ENCODE measurements at regions not wholly inside any gene's neighbourhood (a gene's known extent, or its start where the extent isn't known, plus 50 kb on each side); places are given as distances from the start of the nearest gene placed in this dataset.
"Not testable (repeated sequence)": the region's sequence is repeated elsewhere in the genome, so short reads cannot be mapped to it uniquely, and the experiment has no call there.

- DNase-seq, result no peak
- intact Hi-C loops (cut with DNase I), result no loop called here
Observed at GRCh38 chr3:154904328-154904727, 175.8 kb upstream of the MME start.

DNA sequence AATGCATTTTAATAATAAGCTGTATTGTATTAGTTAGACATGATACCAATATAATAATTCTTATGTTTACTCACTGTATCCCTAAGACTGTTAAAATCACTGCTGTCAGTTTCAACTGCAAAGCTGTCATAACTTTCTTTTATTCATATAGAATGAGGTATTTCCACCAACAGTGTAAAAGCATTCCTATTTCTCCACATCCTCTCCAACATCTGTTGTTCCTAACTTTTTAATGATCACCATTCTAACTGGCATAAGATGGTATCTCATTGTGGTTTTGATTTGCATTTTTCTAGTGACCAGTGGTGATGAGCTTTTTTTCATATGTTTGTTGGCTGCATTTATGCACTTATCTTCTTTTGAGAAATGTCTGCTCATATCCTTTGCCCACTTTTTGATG, 177.6 kb upstream of the MME start:
- intact Hi-C loops (cut with DNase I); DNase-seq: not testable (repeated sequence)

DNA sequence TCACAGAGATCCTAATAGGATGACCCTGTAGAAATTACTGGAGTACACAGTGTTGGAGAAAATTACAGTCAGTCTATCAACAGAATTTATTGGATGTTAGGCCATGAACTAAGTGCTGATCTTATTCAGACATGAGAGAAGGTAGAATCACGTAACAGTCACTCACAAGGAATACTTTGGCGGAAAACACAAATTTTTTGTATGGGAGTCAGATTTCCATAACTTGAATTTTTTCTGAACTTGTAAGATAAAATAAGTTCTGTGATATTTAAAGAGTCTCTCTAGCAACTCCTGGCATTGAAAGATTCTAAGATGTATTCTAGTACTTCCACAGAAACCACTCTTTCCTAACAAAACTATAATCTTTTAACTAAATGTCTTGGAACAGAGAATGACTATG, 178.8 kb upstream of the MME start:
- intact Hi-C loops (cut with DNase I), result no loop called here
- no peak for DNase-seq

GRCh38 chr3:154900816-154901215, 179.3 kb upstream of the MME start:
- no peak for DNase-seq
- intact Hi-C loops (cut with DNase I), result no loop called here

GRCh38 chr3:154898916-154899315, 181.2 kb upstream of the MME start:
- intact Hi-C loops (cut with DNase I), result no loop called here
- no peak for DNase-seq

DNA sequence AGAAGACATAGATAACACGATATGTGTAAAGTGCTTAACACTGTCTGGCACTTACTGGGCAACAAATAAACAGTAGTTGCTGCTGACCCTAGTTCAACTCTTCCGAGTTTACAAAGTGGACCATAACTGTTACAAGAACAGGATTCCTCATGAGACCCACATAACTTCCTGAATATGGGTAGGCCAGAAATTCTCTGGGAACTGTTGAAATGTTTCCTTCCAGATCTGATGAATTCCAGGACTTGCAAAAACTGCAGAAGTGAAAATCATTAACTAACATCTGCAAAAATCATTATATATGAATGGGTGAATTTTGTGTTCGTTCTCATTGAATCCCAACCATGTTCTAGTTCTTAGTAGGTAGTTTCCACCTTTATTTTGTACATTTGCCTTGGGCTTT, 181.7 kb upstream of the MME start:
- intact Hi-C loops (cut with DNase I), result no loop called here
- no peak for DNase-seq

- intact Hi-C loops (cut with DNase I), result no loop called here
- no peak for DNase-seq
Observed at GRCh38 chr3:154893813-154894212, 186.3 kb upstream of the MME start.

- peak in 3 of 10 donors; percentile 57 to 76 (median 73) for DNase-seq
- intact Hi-C loops (cut with DNase I), result no loop called here
Observed at GRCh38 chr3:154889227-154889634, 190.9 kb upstream of the MME start.

- intact Hi-C loops (cut with DNase I), result no loop called here
- no peak for DNase-seq
Observed at GRCh38 chr3:154887869-154888268, 192.2 kb upstream of the MME start.

GRCh38 chr3:154886437-154886836, 193.7 kb upstream of the MME start:
- no peak for DNase-seq
- intact Hi-C loops (cut with DNase I), result no loop called here

- DNase-seq, result no peak
- intact Hi-C loops (cut with DNase I), result no loop called here
Observed at GRCh38 chr3:154885418-154885817, 194.7 kb upstream of the MME start.

DNA sequence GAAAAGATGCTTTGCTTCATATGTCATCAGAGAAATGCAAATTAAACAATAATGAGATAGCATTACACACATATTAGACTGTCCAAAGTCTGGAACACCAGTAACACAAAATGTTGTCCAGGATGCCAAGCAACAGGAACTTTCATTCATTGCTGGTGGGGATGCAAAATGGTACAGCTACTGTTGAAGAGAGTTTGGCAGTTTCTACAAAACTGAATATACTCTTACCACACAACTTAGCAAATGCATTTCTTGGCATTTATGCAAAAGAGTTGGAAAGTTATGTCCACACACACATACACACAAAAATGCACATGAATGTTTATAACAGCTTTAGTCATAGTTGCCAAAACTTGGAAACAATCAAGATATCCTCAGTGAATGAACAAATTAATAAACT, 195.2 kb upstream of the MME start:
- no peak for DNase-seq
- intact Hi-C loops (cut with DNase I), result no loop called here

DNA sequence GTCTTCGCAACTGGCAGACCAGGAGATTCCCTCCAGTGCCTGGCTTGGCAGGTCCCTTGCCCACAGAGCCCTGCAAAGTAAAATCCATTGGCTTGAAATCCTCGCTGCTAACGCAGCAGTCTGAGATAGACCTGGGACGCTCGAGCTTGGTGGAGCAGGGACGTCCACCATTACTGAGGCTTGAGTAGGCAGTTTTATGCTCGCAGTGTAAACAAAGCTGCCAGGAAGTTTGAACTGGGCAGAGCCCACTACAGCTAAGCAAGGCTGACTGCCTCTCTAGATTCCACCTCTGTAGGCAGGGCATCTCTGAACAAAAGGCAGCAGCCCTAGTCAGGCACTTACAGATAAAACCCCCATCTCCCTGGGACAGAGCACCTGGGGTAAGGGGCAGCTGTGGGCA, 205.0 kb upstream of the MME start:
- intact Hi-C loops (cut with DNase I), result no loop called here
- DNase-seq, result no peak

DNA sequence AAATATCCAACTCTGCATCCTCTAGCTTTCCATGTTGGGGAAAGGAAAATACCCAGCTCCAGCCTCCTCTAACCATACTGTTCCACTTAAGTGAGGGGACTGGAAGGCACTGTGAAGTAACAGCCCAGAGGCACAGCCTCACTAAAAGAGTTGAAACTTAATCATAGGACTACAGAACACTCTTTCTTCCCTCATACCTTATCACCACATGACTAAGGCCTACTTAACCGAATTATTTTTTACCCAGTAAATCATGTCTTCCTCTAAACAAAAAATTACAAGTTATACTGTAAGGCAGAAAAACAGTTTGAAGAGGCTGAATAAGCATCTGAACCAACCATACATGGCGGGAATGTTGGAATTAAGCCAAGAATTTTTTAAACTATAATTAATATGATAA, 207.4 kb upstream of the MME start:
- DNase-seq, result no peak
- intact Hi-C loops (cut with DNase I), result no loop called here

GRCh38 chr3:154872074-154872473, 208.0 kb upstream of the MME start:
- DNase-seq, result no peak
- intact Hi-C loops (cut with DNase I), result no loop called here

DNA sequence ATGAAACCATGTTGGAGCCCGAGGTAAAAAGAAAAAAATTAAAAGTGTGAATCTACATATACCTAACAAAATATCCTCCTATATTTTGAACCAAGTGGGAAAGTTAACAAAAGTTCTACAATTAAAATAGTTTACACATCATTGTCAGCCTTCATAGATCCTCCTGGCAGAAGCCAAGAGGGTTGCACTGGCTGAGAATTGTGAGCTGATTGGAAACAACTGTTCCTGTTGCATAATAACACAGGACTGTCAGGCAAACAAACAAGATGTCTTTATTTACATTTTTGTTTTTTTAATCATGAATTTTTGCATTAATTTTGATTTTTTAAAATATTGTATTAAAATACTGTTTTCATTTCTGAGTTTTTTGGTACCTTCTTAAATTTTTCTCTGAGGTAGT, 215.2 kb upstream of the MME start:
- DNase-seq, result no peak

GRCh38 chr3:154862265-154862664, 217.9 kb upstream of the MME start:
- DNase-seq, result no peak
- intact Hi-C loops (cut with DNase I), result no loop called here

More for the DNA sequence above, 215.2 kb upstream of the MME start:
- intact Hi-C loops (cut with DNase I), result no loop called here

- DNase-seq; intact Hi-C loops (cut with DNase I): not testable (repeated sequence)
Observed at GRCh38 chr3:154852998-154853397, 227.1 kb upstream of the MME start.

DNA sequence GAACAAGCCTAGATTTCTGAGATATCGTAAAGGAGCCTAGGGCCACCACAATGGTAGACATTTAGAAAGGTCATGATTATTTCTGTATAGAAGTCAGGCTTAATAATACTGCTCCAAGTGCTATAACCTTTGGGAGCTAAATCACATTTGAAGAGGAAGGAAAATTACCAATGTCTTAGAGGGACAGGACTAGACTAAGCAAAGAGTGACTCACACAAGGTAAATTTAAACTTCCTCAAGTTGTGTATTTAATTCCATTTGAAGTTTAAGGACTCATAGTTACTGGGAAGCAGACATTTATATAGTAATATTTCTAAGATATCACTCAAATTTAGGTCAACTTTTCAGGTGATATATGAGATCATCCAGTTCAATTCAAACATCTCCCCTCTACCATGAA, 227.6 kb upstream of the MME start:
- DNase-seq, result no peak
- intact Hi-C loops (cut with DNase I), result no loop called here

DNA sequence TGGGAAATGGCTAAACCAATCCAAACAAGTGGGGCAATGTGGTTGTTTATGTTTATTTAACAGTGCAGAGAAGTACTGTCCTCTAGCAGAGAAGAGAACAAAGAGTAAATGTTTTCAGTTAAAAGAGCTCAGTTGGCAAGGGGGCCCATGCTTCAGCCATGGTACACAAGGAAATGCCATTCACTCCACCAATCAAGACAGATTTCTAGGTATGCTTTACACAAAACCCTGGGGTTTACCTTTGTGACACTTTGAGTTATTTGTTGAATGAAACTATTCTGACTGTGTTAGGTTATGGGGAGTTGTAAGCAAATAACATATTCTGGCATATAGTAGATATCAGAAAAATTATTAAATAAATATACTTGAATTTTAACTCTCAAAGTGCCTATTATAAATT, 228.5 kb upstream of the MME start:
- no peak for DNase-seq
- intact Hi-C loops (cut with DNase I), result no loop called here

- no peak for DNase-seq
- intact Hi-C loops (cut with DNase I), result no loop called here
Observed at GRCh38 chr3:154850921-154851320, 229.2 kb upstream of the MME start.

DNA sequence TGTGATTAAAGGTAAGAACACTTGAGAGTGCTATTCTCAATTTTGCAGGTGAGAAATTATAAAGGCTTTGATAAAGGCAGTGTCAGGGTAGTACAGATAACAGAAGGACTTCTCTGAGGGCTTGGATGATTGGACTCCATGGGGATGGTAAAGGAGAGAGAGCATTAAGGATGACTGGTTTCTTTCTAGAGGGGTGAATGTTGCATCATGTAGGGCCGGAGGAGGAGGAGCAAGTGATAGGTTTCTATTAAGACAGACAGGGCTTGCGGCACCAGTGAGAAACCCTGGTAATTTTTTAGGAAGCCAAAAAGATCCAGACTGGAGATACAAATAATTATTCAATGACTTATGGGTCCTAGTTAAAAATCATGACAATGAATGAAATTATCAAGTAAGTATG, 230.7 kb upstream of the MME start:
- DNase-seq, result no peak
- intact Hi-C loops (cut with DNase I), result no loop called here

DNA sequence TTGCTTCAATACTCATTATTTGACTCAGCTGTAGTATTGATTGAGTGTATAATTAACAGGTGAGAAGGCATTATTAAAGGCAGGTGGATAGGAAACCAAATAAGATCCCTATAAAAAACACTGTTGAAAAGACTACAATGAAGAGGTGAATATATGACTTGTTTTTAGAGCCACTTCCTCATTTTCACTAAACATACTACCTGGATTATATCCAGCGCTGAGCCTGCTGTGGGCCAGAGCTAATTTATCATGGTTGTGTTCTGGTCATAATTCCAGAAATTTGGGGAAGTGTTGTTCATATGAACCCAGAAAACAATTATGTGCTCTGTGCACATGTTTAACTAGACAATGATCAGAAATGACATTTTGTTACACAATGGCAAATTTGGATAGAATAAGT, 235.3 kb upstream of the MME start:
- intact Hi-C loops (cut with DNase I), result no loop called here
- DNase-seq, result no peak

- intact Hi-C loops (cut with DNase I), result no loop called here
- DNase-seq, result no peak
Observed at GRCh38 chr3:154843647-154844046, 236.5 kb upstream of the MME start.

All from posterior cingulate gyrus (tissue), 11 donors.